PFSK-1 (cell line): ENCODE measurements at regions not wholly inside any gene's neighbourhood (a gene's known extent, or its start where the extent isn't known, plus 50 kb on each side); places are given as distances from the start of the nearest gene placed in this dataset.

Experiments used
- FOXP2 ChIP-seq: optimal IDR thresholded peaks from 2 replicates; pipeline ENCODE3; 2011; ENCODE audit warnings: borderline replicate concordance, control low read depth, inconsistent platforms; ENCODE audit not compliant: insufficient read depth; ENCODE audit errors: extremely low read length, extremely low read depth
- POLR2AphosphoS5 ChIP-seq: IDR thresholded peaks from 2 replicates; pipeline ENCODE4 v1.6.1; 2012; ENCODE audit warnings: low read depth, mild to moderate bottlenecking, control low read depth, low read length, moderate library complexity
- REST ChIP-seq, 2 experiments: IDR thresholded peaks; 2 replicates each; pipeline versions ENCODE4 v1.6.1 to v1.8.0; 2011 to 2012; ENCODE audit warnings: low read depth in 2 of 2, low read length in 2 of 2, control low read depth in 1 of 2, inconsistent platforms in 1 of 2, mild to moderate bottlenecking in 1 of 2, moderate library complexity in 1 of 2; ENCODE audit not compliant: insufficient read depth in 1 of 2
- SIN3A ChIP-seq: IDR thresholded peaks from 2 replicates; pipeline ENCODE4 v1.6.1; 2012; ENCODE audit warnings: mild to moderate bottlenecking, low read length, moderate library complexity, borderline replicate concordance; ENCODE audit not compliant: insufficient read depth
- TAF1 ChIP-seq: IDR thresholded peaks from 2 replicates; pipeline ENCODE4 v1.6.1; 2012; ENCODE audit warnings: low read length, control low read depth, borderline replicate concordance; ENCODE audit not compliant: insufficient read depth

DNA sequence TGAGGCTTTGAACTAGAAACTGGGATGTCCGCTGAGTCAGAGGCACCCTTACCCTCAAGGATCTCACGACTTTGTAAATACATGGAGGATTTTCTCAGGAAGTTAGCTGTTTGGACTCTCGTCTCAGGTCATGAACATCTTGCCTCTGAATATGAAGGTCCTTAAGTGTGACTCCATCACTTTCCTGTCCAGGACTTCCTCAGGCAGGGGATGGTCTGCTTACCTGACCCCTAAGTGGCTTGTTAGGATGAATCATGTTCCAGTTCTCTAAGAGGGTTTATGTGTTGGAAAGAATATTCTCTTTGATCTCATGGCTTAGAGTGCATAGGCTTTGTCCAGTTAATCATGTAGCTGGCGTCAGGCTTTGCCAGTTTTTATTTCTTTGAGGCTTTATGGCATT, 511.7 kb upstream of the KLF4 start:
- TF ChIP-seq SIN3A (no peak), FOXP2 (no peak), TAF1 (no peak), POLR2AphosphoS5 (no peak), REST (IDR thresholded peaks at IDR 0.05; ENCODE audit: insufficient read depth in 1 of 2, low read depth in 2 of 2, low read length in 2 of 2) (no peak)

DNA sequence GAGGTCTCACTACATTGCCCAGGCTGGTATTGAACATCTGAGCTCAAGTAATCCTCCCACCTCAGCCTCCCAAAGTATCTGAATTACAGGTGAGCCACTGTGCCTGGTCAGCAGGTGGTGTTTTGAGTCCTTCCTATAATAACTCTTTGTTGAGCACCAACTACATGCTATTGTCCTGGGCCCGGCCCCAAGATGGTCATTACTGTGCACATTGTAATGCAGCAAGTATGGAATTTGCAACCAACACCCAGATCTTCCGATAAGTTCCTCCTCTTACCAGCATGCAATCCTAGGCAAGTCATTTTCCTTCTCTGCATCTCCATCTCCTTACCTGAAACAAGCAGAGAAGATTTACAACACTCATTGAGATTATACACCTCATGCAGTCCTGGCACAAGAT, 510.3 kb upstream of the KLF4 start:
- TF ChIP-seq REST (IDR thresholded peaks at IDR 0.05; ENCODE audit: insufficient read depth in 1 of 2, low read depth in 2 of 2, low read length in 2 of 2) (no peak), SIN3A (no peak), TAF1 (no peak), POLR2AphosphoS5 (no peak), FOXP2 (no peak)

- TF ChIP-seq TAF1 (no peak), SIN3A (no peak), POLR2AphosphoS5 (no peak), FOXP2 (no peak), REST (IDR thresholded peaks at IDR 0.05; ENCODE audit: insufficient read depth in 1 of 2, low read depth in 2 of 2, low read length in 2 of 2) (no peak)
Observed at GRCh38 chr9:107999011-107999410, 509.4 kb upstream of the KLF4 start.

GRCh38 chr9:107994648-107995047, 505.1 kb upstream of the KLF4 start:
- TF ChIP-seq POLR2AphosphoS5, result no peak
- no peak for TF ChIP-seq REST (IDR thresholded peaks at IDR 0.05; ENCODE audit: insufficient read depth in 1 of 2, low read depth in 2 of 2, low read length in 2 of 2)
- no peak for TF ChIP-seq SIN3A
- no peak for TF ChIP-seq FOXP2
- no peak for TF ChIP-seq TAF1

DNA sequence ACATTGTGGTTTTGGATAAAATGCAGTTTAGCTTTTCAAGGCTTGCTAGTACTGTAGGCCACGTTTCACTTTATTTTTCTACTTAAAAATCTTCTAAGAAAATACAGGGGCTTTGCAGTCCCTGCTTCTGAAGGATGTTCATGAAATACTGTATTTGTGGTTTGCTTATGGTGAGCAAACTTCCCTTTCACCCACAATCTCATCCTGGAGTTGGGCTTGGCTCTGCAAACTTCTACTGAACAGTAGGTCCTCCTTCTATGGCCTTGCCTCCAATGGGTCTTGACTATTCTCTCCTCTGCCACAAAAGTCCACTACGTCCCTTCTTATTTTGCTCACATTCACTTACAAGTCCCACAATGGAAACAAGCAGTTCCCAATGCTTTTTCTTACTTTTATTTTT, 502.7 kb upstream of the KLF4 start:
- TF ChIP-seq POLR2AphosphoS5, result no peak
- TF ChIP-seq TAF1, result no peak
- TF ChIP-seq FOXP2, result no peak
- no peak for TF ChIP-seq SIN3A
- TF ChIP-seq REST (IDR thresholded peaks at IDR 0.05; ENCODE audit: insufficient read depth in 1 of 2, low read depth in 2 of 2, low read length in 2 of 2), result no peak
